Progenitor cell of endocrine pancreas (in vitro differentiated cells): ENCODE measurements at regions not wholly inside any gene's neighbourhood (a gene's known extent, or its start where the extent isn't known, plus 50 kb on each side); places are given as distances from the start of the nearest gene placed in this dataset.

Experiments
- DNase-seq: peaks from one replicate; pipeline ENCODE4 v3.0.0; 2021; ENCODE audit warnings: low spot score; ENCODE audit not compliant: unreplicated experiment
- H3K27ac Mint-ChIP-seq: 2 replicates; pipeline ENCODE4 v1.8.0; 2021; ENCODE audit warnings: mild to moderate bottlenecking, moderate library complexity, mixed read lengths
- H3K27me3 Mint-ChIP-seq: 2 replicates; pipeline ENCODE4 v1.8.0; 2021; ENCODE audit warnings: mixed read lengths
- H3K36me3 Mint-ChIP-seq: 2 replicates; pipeline ENCODE4 v1.8.0; 2022; ENCODE audit warnings: mixed read lengths; ENCODE audit not compliant: insufficient read depth
- H3K4me1 Mint-ChIP-seq: 2 replicates; pipeline ENCODE4 v1.8.0; 2021; ENCODE audit warnings: low read depth, mixed read lengths
- H3K4me3 Mint-ChIP-seq: 2 replicates; pipeline ENCODE4 v1.8.0; 2021; ENCODE audit warnings: low read depth, mild to moderate bottlenecking, moderate library complexity, mixed read lengths
- H3K9me3 Mint-ChIP-seq: 2 replicates; pipeline ENCODE4 v1.8.0; 2021; ENCODE audit warnings: low read depth, mixed read lengths
- CTCF ChIP-seq: fragments of 200-600 bp; sonication (generic); IDR thresholded peaks from one replicate; pipeline ENCODE4 v1.5.0; 2021; ENCODE audit warnings: antibody characterized with exemption, mild to moderate bottlenecking; ENCODE audit not compliant: unreplicated experiment

- peaks cover 3% of the 10 kb centered on the region for H3K36me3 Mint-ChIP-seq
- H3K4me3 Mint-ChIP-seq, result no peak overlapping the region
These were observed 157.1 kb downstream of the ARRDC3 start for GRCh38 chr5:91225848-91226686.

GRCh38 chr5:91224969-91225368 lies 158.1 kb downstream of the ARRDC3 start:
- DNase-seq, result no peak

More at GRCh38 chr5:91225848-91226686, 157.1 kb downstream of the ARRDC3 start:
- no peaks in the 10 kb centered on the region for H3K27me3 Mint-ChIP-seq
- H3K27ac Mint-ChIP-seq, result no peak overlapping the region
- TF ChIP-seq CTCF, result peak; percentile 62
- H3K9me3 Mint-ChIP-seq, result peaks cover 7% of the 10 kb centered on the region
- no peaks in the 10 kb centered on the region for H3K4me1 Mint-ChIP-seq
- DNase-seq, result peak; percentile 20

GRCh38 chr5:91224456-91224855 lies 158.7 kb downstream of the ARRDC3 start:
- TF ChIP-seq CTCF, result no peak
- no peaks in the 10 kb centered on the region for H3K4me1 Mint-ChIP-seq
- peaks cover 1% of the 10 kb centered on the region for H3K9me3 Mint-ChIP-seq
- H3K4me3 Mint-ChIP-seq, result no peak overlapping the region
- no peak overlapping the region for H3K27ac Mint-ChIP-seq
- no peaks in the 10 kb centered on the region for H3K36me3 Mint-ChIP-seq
- no peaks in the 10 kb centered on the region for H3K27me3 Mint-ChIP-seq
- DNase-seq, result no peak

More at GRCh38 chr5:91224969-91225368, 158.1 kb downstream of the ARRDC3 start:
- Mint-ChIP-seq H3K27me3 (no peaks in the 10 kb centered on the region), H3K27ac (no peak overlapping the region), H3K4me3 (no peak overlapping the region), H3K9me3 (peaks cover 4% of the 10 kb centered on the region), H3K36me3 (peaks cover 1% of the 10 kb centered on the region), H3K4me1 (no peaks in the 10 kb centered on the region)
- TF ChIP-seq CTCF, result no peak

GRCh38 chr5:91223886-91224285 lies 159.2 kb downstream of the ARRDC3 start:
- no peak for TF ChIP-seq CTCF
- Mint-ChIP-seq H3K4me3 (no peak overlapping the region), H3K9me3 (no peaks in the 10 kb centered on the region), H3K36me3 (no peaks in the 10 kb centered on the region), H3K27ac (no peak overlapping the region), H3K27me3 (no peaks in the 10 kb centered on the region), H3K4me1 (peaks cover 1% of the 10 kb centered on the region)
- DNase-seq, result no peak

GRCh38 chr5:91222482-91222881 lies 160.6 kb downstream of the ARRDC3 start:
- Mint-ChIP-seq H3K27me3 (no peaks in the 10 kb centered on the region), H3K9me3 (no peaks in the 10 kb centered on the region), H3K4me3 (no peak overlapping the region), H3K36me3 (no peaks in the 10 kb centered on the region), H3K4me1 (peaks cover 2% of the 10 kb centered on the region), H3K27ac (no peak overlapping the region)
- DNase-seq, result no peak
- TF ChIP-seq CTCF, result no peak
